ENCODE measurements at regions not wholly inside any gene's neighbourhood (a gene's known extent, or its start where the extent isn't known, plus 50 kb on each side); places are given as distances from the start of the nearest gene placed in this dataset.

- no peak for TF ChIP-seq EZH2 (IDR thresholded peaks at IDR 0.05; ENCODE audit: low read depth)
- no peak for TF ChIP-seq CTCF (conservative IDR thresholded peaks at IDR 0.05)
Observed at GRCh38 chrX:40411340-40412111, 169.2 kb upstream of the ATP6AP2 start.

All from PC-9 (cell line).